ENCODE measurements at regions not wholly inside any gene's neighbourhood (a gene's known extent, or its start where the extent isn't known, plus 50 kb on each side); places are given as distances from the start of the nearest gene placed in this dataset.
"Not testable (repeated sequence)": the region's sequence is repeated elsewhere in the genome, so short reads cannot be mapped to it uniquely, and the experiment has no call there.

DNA sequence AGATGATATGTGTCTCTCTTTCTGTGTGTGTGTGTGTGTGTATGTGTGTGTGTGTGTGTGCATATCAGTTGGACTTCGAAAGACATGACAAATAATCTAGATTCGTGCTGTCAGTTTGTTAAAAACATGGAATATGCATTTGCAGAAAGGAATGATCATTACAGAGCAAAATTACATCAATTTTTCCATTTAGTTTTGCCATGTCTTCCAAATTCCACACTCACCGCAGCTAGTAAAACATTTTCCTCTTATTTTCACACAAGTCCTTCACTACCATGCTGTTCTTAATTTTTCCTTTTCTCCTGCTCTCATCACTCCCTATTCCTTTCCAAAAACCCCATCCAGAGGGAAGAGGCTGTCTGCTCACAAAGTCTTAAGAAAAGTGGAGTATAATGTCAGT lies 1191.4 kb upstream of the SLC39A10 start:
- DNase-seq, result no peak

DNA sequence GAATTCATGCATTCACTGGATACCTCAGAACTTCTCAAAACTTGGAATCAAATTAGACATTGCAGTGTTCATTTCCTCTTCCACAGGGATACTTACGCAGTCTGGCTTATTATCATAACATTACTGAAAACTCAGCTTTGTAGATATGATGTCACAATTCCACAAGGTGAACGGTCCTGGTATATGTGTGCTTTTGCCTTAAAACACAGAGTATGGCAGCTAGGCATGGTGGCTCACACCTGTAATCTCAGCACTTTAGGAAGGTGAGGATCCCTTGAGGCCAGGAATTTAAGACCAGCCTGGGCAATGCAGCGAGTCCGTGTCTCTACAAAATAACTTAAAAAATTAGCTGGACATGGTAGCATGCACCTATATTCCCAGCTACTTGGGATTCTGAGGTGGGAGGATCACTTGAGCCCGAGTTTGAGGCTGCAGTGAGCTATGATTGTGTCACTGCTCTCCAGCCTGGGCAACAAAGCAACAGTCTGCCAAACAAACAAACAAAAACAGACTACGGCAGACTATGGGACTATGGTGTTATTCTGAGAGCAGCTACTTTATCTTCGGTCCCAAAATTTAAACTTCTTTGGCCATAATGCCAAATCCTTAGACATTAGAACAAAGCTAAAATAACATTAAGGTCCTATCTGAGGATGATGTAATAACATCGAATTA lies 1191.9 kb upstream of the SLC39A10 start:
- no peak for DNase-seq

DNA sequence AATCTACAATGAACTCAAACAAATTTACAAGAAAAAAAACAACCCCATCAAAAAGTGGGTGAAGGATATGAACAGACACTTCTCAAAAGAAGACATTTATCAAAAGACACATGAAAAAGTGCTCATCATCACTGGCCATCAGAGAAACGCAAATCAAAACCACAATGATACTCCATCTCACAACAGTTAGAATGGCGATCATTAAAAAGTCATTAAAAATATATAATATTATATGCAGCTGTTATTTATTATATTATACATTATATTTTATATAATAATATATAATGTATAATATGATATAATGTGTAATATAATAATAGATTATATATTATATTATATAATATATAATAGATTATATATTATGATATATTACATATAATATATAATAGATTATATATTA lies 1194.1 kb upstream of the SLC39A10 start:
- not testable (repeated sequence) for DNase-seq

DNA sequence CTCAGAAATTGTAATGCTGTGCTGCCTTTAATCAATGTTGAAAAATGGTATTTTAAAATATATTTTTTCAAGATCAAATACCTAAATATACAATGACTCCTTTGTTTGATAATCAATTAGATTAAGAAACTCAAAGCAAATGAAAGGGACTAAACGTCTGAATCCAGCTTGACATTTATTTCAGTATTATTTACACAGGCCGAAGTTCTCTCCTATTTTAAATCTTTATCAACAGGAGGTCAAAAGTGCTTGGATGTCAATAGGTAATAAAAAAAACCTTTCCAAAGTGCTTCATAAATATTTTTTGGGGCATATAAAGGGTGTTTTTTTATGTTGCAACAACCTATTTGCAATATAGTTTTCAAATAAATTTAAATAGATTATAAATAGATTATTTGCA lies 1201.7 kb upstream of the SLC39A10 start:
- DNase-seq, result no peak

DNA sequence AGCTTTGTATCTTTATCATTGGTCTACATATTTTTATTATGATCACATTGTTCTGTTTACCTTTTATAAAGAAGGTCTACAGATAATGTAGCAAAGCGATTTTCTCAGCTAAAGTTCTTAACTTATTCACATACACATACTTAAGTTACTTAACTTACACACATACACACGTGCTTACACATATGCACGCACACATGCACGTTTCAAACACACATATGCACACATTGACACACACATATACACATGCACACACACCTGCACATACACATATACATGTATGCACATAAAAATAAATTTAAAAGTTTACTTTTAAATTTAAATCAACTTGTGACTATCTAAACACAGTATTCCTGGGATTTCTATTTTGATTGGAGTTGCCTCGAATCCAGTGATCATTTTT lies 1204.5 kb upstream of the SLC39A10 start:
- no peak for DNase-seq

DNA sequence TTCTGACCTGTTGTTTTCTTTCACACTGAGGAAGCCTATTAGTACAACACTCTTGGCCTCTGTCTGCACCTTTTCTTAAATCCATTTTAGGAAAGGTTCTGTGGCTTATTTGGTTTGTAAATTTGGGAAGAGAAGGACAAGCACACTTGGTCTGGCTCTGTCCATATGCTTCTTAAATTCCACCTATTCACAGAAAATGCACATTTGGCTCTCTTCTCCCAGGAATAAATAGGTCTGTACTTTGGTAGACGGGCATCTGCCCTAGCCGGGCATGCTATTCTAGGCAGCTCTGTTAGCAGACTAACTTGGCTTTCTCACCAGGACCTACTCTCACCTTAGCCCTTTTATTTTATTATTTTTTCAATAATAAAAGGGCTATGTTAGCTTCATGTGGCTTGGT lies 1211.8 kb upstream of the SLC39A10 start:
- DNase-seq, result no peak

DNA sequence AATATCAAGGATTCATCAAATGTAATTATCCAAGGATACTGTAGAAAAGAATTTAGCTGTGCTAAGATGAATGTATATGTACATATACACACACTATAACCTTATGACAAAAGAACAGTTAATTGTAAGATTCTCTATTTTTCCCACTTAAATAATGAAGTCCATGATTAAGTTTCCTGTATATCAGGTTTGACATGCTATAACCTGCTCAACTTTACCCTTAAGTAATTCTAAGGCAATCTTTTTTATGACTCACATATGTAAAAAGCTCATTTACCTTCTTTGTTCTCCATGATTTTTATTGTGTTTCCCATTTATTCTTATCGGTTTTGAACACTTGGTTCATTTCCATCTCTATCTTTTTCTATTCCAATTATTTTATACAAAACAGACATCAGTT lies 1213.1 kb upstream of the SLC39A10 start:
- no peak for DNase-seq

DNA sequence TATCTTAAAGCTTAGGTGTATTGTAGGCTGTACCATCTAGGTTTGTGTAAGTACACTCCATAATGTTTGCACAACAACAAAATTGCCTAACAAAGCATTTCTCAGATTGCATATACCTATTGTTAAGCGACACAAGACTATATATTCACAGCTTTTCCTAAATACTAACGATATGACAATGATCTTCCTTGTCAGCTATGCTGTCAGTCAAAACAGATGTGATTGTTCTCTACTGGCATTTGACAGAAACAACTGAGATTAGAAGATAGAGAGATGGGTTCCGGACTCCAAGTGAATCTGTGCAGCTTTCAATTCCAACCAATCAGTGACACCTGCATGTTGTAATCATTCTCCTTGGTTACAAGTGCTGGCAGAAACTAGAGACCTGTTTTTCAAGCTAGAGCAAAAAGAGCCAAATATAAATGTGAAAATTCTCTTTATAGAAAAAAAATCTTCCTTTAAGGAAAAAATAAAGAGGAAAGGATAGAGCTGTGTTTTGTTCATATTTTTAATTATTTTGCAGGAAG lies 1232.3 kb upstream of the SLC39A10 start:
- DNase-seq, result no peak

DNA sequence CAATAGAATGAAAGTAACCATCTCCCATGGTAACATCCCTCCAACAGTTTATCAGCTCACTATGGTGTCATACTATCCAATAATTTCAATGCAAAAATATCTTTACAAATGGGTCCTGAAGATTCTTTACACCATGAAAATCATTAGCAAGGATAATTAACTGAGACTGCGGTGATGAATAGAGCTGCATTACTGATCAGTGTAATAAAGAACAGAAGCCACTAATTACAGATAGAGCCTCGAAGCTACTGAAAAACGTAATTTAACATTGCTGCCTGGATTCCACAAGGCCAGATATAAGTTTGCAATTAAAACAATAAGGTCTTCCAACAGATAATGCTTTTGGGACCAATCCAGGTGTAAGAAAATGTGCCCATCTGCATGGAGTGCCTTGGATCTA lies 1245.8 kb upstream of the SLC39A10 start:
- no peak for DNase-seq

DNA sequence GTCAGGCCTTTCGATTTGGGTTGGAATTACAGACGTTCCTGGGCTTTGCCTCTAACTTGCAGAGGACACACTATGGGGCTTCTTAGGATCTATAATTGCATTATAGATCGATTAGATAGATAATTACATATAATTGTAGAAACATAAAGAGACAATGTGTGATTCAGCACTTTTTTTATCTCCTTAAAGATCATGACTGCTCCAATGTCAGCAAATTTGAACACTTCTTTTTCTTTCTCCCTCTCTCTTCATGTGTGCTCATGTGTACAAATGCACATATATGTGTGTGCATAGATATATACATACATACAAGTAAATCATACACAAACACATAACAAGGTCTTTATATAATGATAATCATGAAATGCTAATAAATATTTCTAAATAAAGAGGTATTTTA lies 1261.2 kb upstream of the SLC39A10 start:
- DNase-seq, result no peak

DNA sequence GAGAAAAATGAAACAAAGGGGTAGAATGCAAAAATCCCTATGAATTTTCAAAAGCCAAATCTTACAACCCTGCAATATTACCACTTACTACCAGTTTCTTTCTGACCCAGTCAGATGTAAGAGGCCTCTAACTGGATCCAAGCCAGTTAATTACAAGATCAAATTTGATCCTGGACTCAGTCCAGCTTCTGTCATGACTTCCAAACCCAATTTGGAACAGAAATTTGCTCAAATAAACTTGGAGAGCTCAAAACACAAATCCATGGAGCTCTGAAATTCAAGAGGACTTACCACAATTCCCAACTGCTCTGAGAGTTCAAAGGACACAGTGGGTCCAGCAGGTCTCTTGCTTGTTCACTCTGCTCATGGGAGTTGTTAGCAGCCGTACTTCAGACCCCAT lies 1271.7 kb upstream of the SLC39A10 start:
- no peak for DNase-seq

DNA sequence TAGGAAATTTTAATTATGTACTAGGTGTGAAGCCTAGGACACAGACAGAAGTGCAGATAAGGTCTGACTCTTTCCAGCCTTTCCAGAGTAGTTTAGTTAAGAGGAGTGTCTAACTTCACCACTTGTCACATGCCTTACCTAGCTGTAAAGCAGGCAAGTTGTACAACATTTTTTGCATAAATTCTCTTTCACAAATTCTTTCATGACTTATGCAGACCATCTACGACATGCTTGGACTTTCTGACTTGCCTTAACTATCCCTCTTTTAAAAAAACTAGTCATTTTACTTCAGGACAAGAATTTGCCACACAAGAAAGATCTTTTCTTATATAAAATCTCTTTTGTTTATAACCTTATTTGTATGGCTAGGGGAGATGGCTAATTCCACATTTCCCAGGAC lies 1273.6 kb upstream of the SLC39A10 start:
- no peak for DNase-seq

DNA sequence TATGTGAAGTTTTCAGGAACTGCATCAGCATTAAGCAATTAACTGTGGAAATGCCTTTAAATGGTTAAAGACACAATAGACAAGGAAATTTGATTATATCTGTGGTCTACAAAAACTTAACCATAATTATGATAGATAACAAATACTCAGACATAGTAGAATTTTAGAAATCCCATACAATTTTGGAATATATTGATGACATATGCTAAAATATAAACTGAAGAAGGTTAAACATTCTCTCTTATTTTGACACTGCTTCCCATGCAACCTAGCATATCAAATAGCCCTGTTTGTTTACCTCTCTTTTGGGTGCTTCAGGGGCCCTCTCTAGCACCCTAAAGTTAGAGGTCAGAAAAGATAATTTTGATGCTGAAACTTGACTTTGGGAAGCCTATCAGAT lies 1274.8 kb upstream of the SLC39A10 start:
- DNase-seq, result no peak

DNA sequence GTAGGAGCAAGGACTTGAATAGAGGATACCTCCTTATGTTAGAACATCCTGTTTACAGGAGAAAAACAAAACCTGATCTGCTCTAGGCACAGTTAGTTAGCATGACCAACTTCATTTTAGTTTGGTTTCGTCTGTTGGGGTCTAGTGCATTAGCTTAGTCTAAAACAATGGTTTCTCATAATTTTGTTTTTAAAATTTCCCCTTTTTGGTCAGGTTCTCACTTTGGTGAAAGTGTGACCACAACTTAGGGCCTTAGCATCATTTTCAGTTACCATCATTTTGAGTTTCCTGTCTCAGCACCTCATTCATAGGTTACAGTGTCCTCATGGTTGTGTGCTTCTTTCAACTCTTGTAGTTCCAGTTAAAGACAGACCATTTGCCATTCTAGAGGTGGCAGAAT lies 1277.0 kb upstream of the SLC39A10 start:
- DNase-seq, result no peak

DNA sequence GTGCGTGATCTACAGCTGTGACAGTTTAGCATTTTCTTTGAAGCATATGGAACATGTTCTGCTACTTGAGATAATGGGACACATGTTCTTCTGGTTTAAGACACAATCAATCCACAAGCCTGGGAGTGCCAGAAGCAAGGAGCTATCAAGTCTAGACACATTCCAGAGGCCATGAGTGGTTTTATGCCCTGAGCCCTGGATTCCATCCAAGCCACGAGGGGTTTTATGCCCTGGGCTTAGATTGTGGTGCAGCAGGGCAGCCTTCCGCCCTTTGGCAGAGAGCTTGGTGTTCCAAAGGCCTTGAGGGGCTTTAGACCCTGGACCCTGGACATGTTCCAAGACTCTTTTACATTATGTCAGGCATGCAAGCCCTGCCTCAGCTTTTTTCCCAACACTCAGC lies 1289.6 kb upstream of the SLC39A10 start:
- not testable (repeated sequence) for DNase-seq

DNA sequence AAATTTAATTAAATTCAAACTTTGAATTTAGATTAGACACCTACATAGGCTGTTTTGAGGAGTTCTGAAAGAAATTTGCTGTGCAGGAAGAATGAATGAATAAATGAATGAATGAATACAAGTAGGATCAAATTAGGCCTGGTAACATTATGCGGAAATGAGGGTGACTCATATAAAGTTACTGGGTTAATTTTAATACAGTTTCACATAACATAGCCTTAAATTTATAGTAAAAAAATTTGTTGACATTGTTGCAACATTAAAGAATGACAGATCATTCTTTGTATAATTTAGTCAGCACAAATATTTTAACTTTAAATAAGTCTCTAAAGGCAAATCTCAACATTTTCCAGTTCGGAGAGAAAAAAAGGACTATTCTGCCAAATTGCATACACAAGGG lies 1293.1 kb upstream of the SLC39A10 start:
- DNase-seq, result no peak

DNA sequence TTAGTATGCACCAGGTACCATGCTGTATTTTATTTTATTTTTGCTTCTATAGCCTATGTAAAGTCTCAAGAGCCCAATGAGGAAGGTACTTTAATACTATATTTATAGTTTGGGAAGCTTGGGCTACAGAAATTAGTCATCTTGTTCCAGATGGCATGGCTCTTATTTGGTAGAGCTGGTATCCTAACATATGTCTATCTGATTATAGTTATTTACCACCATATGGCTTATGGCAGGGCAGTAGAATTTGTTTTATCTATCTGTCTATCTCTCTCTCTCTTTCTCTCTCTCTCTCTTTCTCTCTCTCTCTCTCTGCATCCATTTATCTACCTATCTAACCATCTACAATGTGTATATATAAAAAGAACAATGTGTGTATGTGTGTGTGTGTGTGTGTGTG lies 1293.7 kb upstream of the SLC39A10 start:
- no peak for DNase-seq

DNA sequence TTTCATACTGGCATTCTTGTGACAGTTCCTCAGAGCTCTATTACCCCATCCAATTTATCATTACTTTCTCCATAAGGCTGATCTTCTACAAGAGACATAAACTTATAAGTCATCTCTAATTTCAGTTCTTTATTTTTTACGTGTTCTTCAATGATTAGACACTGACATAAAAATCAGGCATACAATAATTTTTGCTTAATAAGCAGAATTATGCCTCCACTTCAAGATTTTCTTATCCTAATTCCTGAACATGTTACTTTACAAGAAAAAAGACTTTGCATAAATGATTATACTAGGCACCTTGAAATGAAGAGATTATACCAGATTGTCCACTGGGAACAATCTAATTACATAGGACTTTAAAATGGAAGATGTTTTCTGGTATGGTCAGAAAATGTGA lies 1304.5 kb upstream of the SLC39A10 start:
- no peak for DNase-seq

DNA sequence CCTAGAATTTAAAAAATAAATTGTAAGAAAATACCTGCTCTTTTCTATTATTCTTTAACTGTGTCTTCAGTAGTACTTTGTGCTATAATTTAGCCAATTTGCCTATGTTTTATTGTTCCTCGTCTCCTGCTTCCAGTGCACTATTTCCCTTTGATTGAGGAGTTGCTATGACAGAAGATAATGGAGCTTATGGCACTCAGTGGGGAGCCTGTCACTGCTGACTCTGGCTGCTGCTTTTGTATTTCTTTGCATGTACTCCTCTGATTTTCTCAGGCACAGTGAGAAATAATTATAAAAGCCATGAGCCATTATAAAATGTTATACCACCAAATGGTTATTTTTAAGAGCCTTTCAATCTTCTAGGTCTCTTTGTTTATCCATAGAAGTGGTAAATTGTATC lies 1310.8 kb upstream of the SLC39A10 start:
- no peak for DNase-seq

DNA sequence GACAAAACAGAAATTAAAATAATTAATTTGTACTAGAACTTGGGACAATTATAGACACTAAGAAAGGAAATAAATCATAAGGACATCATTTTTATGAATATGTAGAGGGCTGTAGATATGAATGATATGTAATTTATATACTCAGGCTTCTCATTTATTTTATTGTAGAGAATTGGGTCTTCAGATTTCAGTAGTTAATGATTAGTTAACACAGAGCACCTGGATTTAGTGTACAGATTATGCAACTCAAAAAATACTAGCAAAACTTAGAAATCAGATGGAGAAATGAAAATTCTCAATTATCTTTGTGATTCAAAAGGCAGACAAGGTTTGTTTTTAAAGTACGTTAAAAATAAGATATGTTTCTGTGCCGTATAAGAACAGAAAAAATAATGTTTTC lies 1311.7 kb upstream of the SLC39A10 start:
- no peak for DNase-seq

DNA sequence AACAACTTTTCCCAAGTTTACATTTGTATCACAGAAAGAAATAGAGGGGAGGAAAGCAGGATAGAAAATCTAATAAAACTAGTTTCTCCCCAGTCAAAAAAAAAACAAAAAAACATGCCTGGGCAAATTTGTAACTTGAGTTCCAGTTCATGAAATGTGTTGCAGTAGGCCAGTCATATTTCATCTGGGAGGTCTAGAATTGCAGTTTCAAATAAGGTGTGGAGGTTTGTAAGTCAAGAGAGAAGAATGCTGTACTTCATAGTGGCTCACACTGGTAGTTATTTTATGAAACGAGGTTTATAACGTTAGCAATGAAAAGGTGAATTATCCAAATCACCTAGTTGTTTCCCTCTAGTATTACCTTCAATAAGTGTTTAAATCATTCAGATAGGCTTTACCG lies 1313.9 kb upstream of the SLC39A10 start:
- no peak for DNase-seq

DNA sequence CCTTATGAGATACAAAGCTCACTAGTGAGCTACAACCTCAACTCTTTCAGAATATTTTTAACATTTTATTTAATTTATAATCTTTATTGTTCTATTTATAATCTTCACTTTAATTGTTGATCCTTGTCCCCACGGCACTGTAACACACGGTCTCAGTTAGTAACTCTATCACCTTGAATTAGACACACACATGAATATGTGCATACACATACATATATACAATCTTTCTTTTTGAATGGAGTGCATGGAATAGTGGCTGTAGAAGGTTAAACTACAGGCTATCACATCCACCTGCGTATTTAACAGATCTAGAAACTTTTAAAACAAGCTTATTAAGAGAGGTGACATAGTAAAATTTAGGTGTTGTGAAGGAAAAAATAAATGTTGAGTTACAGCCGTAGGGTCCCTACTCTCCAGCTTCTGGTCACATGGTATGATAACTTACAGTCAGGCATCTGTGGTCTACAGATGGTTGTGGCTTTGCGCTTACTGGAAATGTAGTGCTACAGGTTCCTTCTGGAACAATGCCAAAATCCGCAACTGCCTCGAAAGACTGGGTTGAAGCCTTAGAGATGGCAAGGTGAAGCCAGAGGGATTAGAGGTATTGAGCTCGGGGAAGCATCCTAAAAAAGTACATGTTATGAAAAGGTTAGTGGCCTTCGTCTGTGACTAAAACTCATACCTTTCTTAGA lies 1324.1 kb upstream of the SLC39A10 start:
- no peak for DNase-seq

DNA sequence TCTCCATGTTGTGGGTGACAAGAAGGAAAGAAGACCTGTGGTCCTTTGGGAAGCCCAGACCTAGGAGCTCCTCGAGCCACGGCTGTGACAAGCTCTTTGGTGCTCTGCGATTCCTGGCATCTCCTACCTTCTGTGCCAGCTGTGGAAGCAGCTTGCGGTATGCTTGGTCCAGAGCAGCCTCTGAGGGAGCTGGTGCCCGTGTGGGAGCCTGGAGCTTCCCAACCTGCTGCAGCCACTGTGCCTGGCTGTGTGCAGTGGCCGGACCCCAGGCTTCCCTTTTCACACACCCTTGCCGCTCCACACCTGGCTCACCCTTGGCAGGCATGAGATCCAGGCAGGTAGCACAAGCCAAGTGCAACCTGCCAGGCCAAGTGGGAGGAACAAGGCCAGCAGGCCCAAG lies 1328.6 kb upstream of the SLC39A10 start:
- no peak for DNase-seq

DNA sequence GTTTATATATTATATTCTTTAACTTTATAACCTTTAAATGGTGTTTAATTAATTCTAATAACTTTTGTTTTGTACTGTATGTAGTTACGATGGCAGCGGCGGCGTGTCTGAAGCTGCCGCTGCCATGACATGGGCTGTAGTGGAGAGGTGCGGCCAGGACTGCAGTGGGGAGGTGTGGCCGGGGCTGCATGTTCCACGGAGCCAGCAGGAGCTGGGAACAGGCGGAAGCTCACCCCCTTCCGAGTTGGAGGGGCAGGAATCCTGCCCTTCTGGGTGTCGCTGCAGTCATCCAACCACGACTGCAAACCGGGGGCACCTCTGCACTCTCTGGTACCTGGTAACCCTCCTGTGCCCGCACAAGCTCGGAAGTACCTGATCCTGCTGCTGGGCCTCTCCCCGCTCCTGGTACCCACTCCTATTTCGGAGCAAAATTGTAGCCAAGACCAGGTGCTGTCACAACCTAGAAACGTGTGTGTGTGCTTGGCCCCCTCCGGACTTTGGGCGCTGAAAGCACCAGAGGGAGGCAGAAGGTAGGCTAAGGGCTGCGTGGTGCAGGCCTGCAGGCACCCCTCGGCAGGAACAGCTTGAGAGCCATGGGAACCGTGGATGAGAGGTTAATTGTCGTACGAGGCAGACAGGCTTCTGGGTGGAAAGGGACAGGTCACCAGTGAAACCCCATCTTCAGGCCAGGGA lies 1329.7 kb upstream of the SLC39A10 start:
- no peak for DNase-seq

All from activated CD4-positive, alpha-beta T cell treated with anti-CD3 and anti-CD28 coated beads for 4 hours (primary cell).